Right atrium auricular region (tissue), 2 donors: ENCODE measurements at regions not wholly inside any gene's neighbourhood (a gene's known extent, or its start where the extent isn't known, plus 50 kb on each side); places are given as distances from the start of the nearest gene placed in this dataset.

ENCODE experiments used
- DNase-seq: peaks from one replicate; pipeline ENCODE4 v3.0.0-alpha.2; 2019; ENCODE audit warnings: low spot score
- H3K27ac ChIP-seq, 2 donors: fragments of 200-600 bp; sonication (generic); 1 replicate in 1 of 2; 2 replicates in 1 of 2; pipeline ENCODE4 v1.5.1; 2016 to 2019
- H3K27me3 ChIP-seq, 2 donors: fragments of 200-600 bp; sonication (generic); one replicate each; pipeline versions ENCODE4 v1.5.1 to v1.6.0; 2017 to 2019
- H3K36me3 ChIP-seq: fragments of 200-600 bp; sonication (generic); one replicate; pipeline ENCODE4 v1.5.1; 2016
- H3K4me1 ChIP-seq, 2 donors: fragments of 200-600 bp; sonication (generic); one replicate each; pipeline versions ENCODE4 v1.5.1 to v1.6.0; 2017 to 2019
- H3K4me3 ChIP-seq, 2 donors: fragments of 200-600 bp; sonication (generic); 1 replicate in 1 of 2; 2 replicates in 1 of 2; pipeline ENCODE4 v1.5.1; 2017 to 2019; ENCODE audit warnings: mild to moderate bottlenecking in 1 of 2, moderate library complexity in 1 of 2
- H3K9me3 ChIP-seq, 2 donors: fragments of 200-600 bp; sonication (generic); one replicate each; pipeline ENCODE4 v1.5.1; 2019
- CTCF ChIP-seq, 2 donors: fragments of 200-600 bp; sonication (generic); IDR thresholded peaks; one replicate each; pipeline ENCODE4 v1.5.1; 2019; ENCODE audit warnings: antibody characterized with exemption in 2 of 2

DNA sequence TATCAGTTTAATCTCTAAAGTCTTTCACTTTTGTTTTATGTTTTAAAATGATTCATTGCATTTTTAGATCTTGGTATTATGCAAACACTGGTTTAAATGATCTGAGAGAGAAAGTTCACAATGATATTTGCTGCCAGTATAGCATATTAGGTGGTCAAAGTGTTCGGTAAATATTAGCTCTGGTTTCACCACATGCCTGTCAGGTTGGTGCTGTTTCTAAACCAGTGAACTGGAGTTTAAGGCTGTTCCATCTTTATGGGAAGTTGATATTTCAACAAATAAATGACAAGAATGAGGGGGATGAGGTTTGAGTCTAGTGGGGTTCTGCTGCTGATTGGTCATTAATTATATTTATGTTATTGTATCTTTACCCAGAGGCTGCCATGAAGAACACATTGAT, 436.4 kb downstream of the DCDC2C start:
- H3K4me1 ChIP-seq: no peaks in the 10 kb centered on the region
- no peak overlapping the region for H3K27ac ChIP-seq
- H3K36me3 ChIP-seq: no peaks in the 10 kb centered on the region
- no peaks in the 10 kb centered on the region for H3K27me3 ChIP-seq
- DNase-seq: no peak
- no peaks in the 10 kb centered on the region for H3K9me3 ChIP-seq
- TF ChIP-seq CTCF (IDR thresholded peaks at IDR 0.05): no peak
- H3K4me3 ChIP-seq: no peak overlapping the region

- no peak for TF ChIP-seq CTCF (IDR thresholded peaks at IDR 0.05)
- Histone ChIP-seq H3K4me3 (no peak overlapping the region), H3K27me3 (no peaks in the 10 kb centered on the region), H3K9me3 (no peaks in the 10 kb centered on the region), H3K4me1 (no peaks in the 10 kb centered on the region), H3K36me3 (no peaks in the 10 kb centered on the region), H3K27ac (no peak overlapping the region)
- no peak for DNase-seq
Measured at GRCh38 chr2:4140281-4140970, 437.1 kb downstream of the DCDC2C start.

GRCh38 chr2:4144731-4145130, 441.4 kb downstream of the DCDC2C start:
- no peaks in the 10 kb centered on the region for H3K9me3 ChIP-seq
- no peak for TF ChIP-seq CTCF (IDR thresholded peaks at IDR 0.05)
- no peaks in the 10 kb centered on the region for H3K27me3 ChIP-seq
- DNase-seq: no peak
- no peak overlapping the region for H3K4me3 ChIP-seq
- H3K4me1 ChIP-seq: no peaks in the 10 kb centered on the region
- no peaks in the 10 kb centered on the region for H3K36me3 ChIP-seq
- H3K27ac ChIP-seq: no peak overlapping the region

DNA sequence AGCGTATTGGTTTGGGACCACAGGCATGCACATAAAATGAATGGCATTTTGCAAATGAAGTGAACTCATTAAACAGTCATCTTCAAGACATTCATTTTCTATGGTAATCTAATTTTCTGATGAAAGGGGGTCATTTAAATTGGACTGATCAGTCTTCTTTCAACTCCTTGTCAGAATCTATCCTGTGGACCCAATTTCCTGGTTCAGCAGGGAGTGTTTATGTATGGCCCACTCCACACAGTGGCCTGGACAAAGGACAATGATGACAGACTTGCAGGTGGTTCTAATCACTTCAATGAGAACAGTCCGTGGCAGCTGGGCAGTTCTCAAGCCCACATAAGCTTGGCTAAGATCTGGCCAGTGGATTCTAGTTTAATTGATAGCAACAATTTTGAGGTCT, 448.1 kb downstream of the DCDC2C start:
- Histone ChIP-seq H3K36me3 (no peaks in the 10 kb centered on the region), H3K4me3 (no peak overlapping the region), H3K27ac (no peak overlapping the region), H3K4me1 (no peaks in the 10 kb centered on the region), H3K9me3 (no peaks in the 10 kb centered on the region), H3K27me3 (no peaks in the 10 kb centered on the region)
- no peak for TF ChIP-seq CTCF (IDR thresholded peaks at IDR 0.05)
- no peak for DNase-seq

DNA sequence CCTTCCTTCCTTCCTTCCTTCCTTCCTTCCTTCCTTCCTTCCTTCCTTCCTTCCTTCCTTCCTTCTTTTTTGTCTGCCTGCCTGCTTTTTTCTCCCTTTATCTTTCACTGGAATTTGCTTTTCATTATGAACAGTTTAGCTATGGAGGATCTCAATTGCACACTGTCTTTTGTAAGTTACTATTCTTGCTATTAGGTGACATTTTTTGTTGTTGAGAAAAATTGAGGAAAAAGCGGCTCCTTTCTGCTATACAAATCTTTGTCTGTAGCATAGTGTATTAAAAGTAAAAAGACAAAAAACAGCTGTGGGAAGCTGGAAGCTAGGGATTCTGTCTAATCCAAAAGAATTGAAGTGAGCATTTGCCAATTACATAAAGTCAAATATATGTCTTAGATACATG, 448.7 kb downstream of the DCDC2C start:
- Histone ChIP-seq H3K27ac (no peak overlapping the region), H3K4me3 (no peak overlapping the region), H3K4me1 (no peaks in the 10 kb centered on the region), H3K27me3 (no peaks in the 10 kb centered on the region), H3K36me3 (no peaks in the 10 kb centered on the region), H3K9me3 (no peaks in the 10 kb centered on the region)
- no peak for TF ChIP-seq CTCF (IDR thresholded peaks at IDR 0.05)
- DNase-seq: no peak

- no peak for TF ChIP-seq CTCF (IDR thresholded peaks at IDR 0.05)
- no peak for DNase-seq
- Histone ChIP-seq H3K4me1 (no peaks in the 10 kb centered on the region), H3K36me3 (no peaks in the 10 kb centered on the region), H3K27me3 (no peaks in the 10 kb centered on the region), H3K27ac (no peak overlapping the region), H3K4me3 (no peak overlapping the region), H3K9me3 (no peaks in the 10 kb centered on the region)
Measured at GRCh38 chr2:4168834-4169233, 465.5 kb downstream of the DCDC2C start.
